PC-9 (cell line): ENCODE measurements at regions not wholly inside any gene's neighbourhood (a gene's known extent, or its start where the extent isn't known, plus 50 kb on each side); places are given as distances from the start of the nearest gene placed in this dataset.

Experiments
- BruUV-seq: library from RNA; stranded (reverse); fragments of 400-500 nt; replicated peaks from 2 replicates; lab custom pipeline; 2021; lab: Mats Ljungman, UMichigan
- CTCF ChIA-PET: fragments of 300-600 bp; sonication (Branson Sonifier 250); formaldehyde crosslinking; loops from one replicate; lab custom pipeline; 2022; ENCODE audit warnings: antibody characterized with exemption; lab: Charles Lee
- POLR2A ChIA-PET: fragments of 300-600 bp; sonication (Branson Sonifier 250); formaldehyde crosslinking; loops from one replicate; lab custom pipeline; 2022; ENCODE audit warnings: antibody characterized with exemption; ENCODE audit not compliant: unreplicated experiment; lab: Charles Lee
- DNase-seq, 2 experiments: peaks; one replicate each; pipeline versions ENCODE4 v3.0.0 to v3.0.0-alpha.2; 2015 to 2022; ENCODE audit warnings: mixed read lengths in 1 of 2
- H2AFZ ChIP-seq: fragments of 200-600 bp; sonication (generic); 2 replicates; pipeline ENCODE4 v1.8.1; 2017; ENCODE audit warnings: antibody characterized with exemption
- H3F3A ChIP-seq: fragments of 200-600 bp; sonication (generic); 2 replicates; pipeline ENCODE4 v1.8.1; 2017; ENCODE audit warnings: antibody characterized with exemption, mild to moderate bottlenecking, low read depth; ENCODE audit not compliant: insufficient read depth
- H3K27ac ChIP-seq: fragments of 200-600 bp; sonication (generic); 2 replicates; pipeline ENCODE4 v1.6.1; 2016; ENCODE audit warnings: mixed run types
- H3K27me3 ChIP-seq: fragments of 200-600 bp; sonication (generic); 2 replicates; pipeline ENCODE4 v1.6.1; 2016; ENCODE audit warnings: low read depth, mixed run types; ENCODE audit not compliant: insufficient read depth
- H3K36me3 ChIP-seq: fragments of 200-600 bp; sonication (generic); 2 replicates; pipeline ENCODE4 v1.6.1; 2016; ENCODE audit warnings: low read depth, mixed run types
- H3K4me1 ChIP-seq: fragments of 200-600 bp; sonication (generic); replicated peaks from 2 replicates; pipeline ENCODE4 v1.6.1; 2016; ENCODE audit warnings: mixed run types; ENCODE audit not compliant: insufficient read depth
- H3K4me2 ChIP-seq: fragments of 200-600 bp; sonication (generic); 2 replicates; pipeline ENCODE4 v1.6.1; 2017; ENCODE audit warnings: mixed run types
- H3K4me3 ChIP-seq: fragments of 200-600 bp; sonication (generic); 2 replicates; pipeline ENCODE4 v1.6.1; 2016; ENCODE audit warnings: mixed run types
- H3K79me2 ChIP-seq: fragments of 200-600 bp; sonication (generic); 2 replicates; pipeline ENCODE4 v1.6.1; 2017; ENCODE audit warnings: low read depth, mixed run types
- H3K9me2 ChIP-seq: fragments of 200-600 bp; sonication (generic); 2 replicates; pipeline ENCODE4 v1.8.1; 2017; ENCODE audit warnings: mild to moderate bottlenecking; ENCODE audit not compliant: insufficient read depth
- H3K9me3 ChIP-seq: fragments of 200-600 bp; sonication (generic); 2 replicates; pipeline ENCODE4 v1.8.1; 2016; ENCODE audit warnings: low read depth; ENCODE audit not compliant: insufficient read depth
- H4K20me1 ChIP-seq: fragments of 200-600 bp; sonication (generic); 2 replicates; pipeline ENCODE4 v1.8.1; 2017; ENCODE audit not compliant: insufficient read depth
- EZH2 ChIP-seq: fragments of 200-600 bp; sonication (generic); IDR thresholded peaks from 2 replicates; pipeline ENCODE4 v1.8.0; 2017; ENCODE audit warnings: antibody characterized with exemption, low read depth
- intact Hi-C: fragments of 100-400 bp; cut with micrococcal nuclease; formaldehyde crosslinking; loops from one replicate; pipeline ENCODE4 v1.10.0; 2022; ENCODE audit not compliant: unreplicated experiment
- TF ChIP-seq, protein P1 (sequence below): fragments of 200-600 bp; sonication (generic); conservative IDR thresholded peaks from 2 replicates; pipeline ENCODE4 v1.6.1; 2017; ENCODE audit warnings: mixed run types, antibody characterized with exemption, mild to moderate bottlenecking, moderate library complexity

DNA sequence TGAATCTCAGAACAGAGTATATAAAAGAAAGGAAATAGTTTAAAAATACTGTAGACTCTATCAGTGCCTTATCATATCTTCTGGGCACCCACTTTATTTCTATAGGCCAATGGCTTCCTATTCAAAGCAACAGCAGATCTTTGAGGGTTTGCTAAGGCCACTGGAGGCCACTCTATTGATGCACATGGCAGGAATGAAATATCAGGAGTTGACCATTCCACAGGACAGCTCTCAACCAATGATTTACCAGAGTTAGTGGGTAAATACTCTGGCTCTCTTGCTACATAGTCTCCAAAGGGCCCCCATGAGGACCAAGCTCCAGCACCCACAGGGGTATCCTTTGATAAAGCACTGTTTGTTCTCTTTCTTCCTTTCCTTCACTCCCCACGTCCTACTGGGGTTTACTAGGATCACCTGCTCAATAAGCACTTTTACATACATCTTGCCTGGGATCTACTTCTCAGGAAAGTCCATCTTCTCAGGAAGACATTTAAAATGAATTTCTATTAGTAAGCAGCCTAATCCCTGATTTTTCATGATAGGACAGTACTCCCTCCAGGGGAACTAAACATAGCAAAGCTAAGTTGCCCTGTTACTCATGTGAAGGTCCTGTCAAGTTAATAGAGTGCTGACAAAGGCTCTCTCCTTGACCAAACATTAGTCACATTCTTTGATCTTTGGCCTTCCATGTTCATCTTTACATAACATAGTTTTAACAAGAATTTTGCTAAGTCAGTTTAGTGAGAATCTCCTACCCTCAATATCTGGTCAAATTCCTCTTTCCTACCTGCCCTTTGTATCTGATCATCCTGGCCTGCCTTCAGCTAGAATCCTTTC lies 459.7 kb downstream of the GRXCR1 start:
- ChIA-PET POLR2A (no interaction called here), CTCF (no interaction called here)
- TF ChIP-seq, protein P1, sequence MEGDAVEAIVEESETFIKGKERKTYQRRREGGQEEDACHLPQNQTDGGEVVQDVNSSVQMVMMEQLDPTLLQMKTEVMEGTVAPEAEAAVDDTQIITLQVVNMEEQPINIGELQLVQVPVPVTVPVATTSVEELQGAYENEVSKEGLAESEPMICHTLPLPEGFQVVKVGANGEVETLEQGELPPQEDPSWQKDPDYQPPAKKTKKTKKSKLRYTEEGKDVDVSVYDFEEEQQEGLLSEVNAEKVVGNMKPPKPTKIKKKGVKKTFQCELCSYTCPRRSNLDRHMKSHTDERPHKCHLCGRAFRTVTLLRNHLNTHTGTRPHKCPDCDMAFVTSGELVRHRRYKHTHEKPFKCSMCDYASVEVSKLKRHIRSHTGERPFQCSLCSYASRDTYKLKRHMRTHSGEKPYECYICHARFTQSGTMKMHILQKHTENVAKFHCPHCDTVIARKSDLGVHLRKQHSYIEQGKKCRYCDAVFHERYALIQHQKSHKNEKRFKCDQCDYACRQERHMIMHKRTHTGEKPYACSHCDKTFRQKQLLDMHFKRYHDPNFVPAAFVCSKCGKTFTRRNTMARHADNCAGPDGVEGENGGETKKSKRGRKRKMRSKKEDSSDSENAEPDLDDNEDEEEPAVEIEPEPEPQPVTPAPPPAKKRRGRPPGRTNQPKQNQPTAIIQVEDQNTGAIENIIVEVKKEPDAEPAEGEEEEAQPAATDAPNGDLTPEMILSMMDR: no peak
- no peak for TF ChIP-seq EZH2
- no TSS peak for BruUV-seq
- Histone ChIP-seq H3K79me2 (no peaks in the 10 kb centered on the region), H4K20me1 (no peaks in the 10 kb centered on the region), H3K27ac (no peak overlapping the region), H2AFZ (no peak overlapping the region), H3K27me3 (no peaks in the 10 kb centered on the region), H3K4me3 (no peak overlapping the region), H3K4me2 (no peak overlapping the region), H3K9me2 (no peaks in the 10 kb centered on the region), H3F3A (no peaks in the 10 kb centered on the region), H3K9me3 (no peaks in the 10 kb centered on the region; the same call in 1 of the 2 replicates), H3K4me1 (no peaks in the 10 kb centered on the region), H3K36me3 (no peaks in the 10 kb centered on the region)
- intact Hi-C loops: no loop called here
- DNase-seq: no peak

DNA sequence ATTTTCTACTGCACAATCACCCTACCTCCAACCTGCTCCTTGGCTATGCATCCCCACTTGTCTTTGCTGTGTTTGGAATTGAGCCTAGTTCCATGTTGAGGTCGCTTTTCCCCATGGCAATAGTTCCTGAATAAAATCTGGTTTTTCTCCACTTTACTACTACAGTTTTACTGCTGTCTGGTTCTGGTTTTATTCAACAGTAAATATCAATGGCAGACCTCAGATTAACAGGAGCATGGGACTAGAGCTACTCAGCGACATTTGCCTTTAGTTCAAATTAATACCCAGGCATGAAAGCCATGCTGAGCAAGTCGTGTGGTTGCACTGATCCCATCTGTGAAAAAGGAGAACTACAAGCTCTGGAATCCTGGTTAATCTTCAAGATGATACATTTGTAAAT lies 460.3 kb downstream of the GRXCR1 start:
- no peaks in the 10 kb centered on the region; the same call in 1 of the 2 replicates for H3K9me3 ChIP-seq
- H3F3A ChIP-seq: no peaks in the 10 kb centered on the region
- H4K20me1 ChIP-seq: no peaks in the 10 kb centered on the region
- BruUV-seq: no TSS peak
- POLR2A ChIA-PET: no interaction called here
- TF ChIP-seq, protein P1: no peak
- TF ChIP-seq EZH2: no peak
- no peak overlapping the region for H3K4me3 ChIP-seq
- H2AFZ ChIP-seq: no peak overlapping the region
- CTCF ChIA-PET: no interaction called here
- intact Hi-C loops: no loop called here
- H3K9me2 ChIP-seq: no peaks in the 10 kb centered on the region
- no peaks in the 10 kb centered on the region for H3K27me3 ChIP-seq
- no peaks in the 10 kb centered on the region for H3K36me3 ChIP-seq
- H3K4me2 ChIP-seq: no peak overlapping the region
- H3K79me2 ChIP-seq: no peaks in the 10 kb centered on the region
- DNase-seq: no peak
- no peak overlapping the region for H3K27ac ChIP-seq
- no peaks in the 10 kb centered on the region for H3K4me1 ChIP-seq

DNA sequence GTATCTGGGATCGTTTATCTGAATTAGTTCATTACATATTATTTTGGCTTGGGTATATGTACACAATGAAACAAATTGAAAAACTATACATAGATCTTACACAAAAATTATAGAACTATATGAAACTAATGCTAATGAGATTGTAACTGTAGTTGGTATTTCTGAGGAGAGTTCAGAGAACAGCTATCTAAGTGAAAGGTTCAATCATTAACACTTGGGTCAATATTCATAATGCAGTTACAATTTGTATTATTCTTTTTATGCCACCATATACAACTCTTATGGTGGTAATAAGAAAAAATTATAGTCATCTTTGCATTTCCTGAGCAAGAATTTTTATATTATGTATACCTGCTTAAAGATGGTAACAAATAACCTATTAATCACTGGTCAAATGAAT lies 461.0 kb downstream of the GRXCR1 start:
- Histone ChIP-seq H4K20me1 (no peaks in the 10 kb centered on the region), H3K4me1 (no peaks in the 10 kb centered on the region), H3K4me3 (no peak overlapping the region), H3K27me3 (no peaks in the 10 kb centered on the region), H3K36me3 (no peaks in the 10 kb centered on the region), H3K9me2 (no peaks in the 10 kb centered on the region), H3K9me3 (no peaks in the 10 kb centered on the region; the same call in 1 of the 2 replicates), H2AFZ (no peak overlapping the region), H3K79me2 (no peaks in the 10 kb centered on the region), H3F3A (no peaks in the 10 kb centered on the region), H3K4me2 (no peak overlapping the region), H3K27ac (no peak overlapping the region)
- ChIA-PET POLR2A (no interaction called here), CTCF (no interaction called here)
- intact Hi-C loops: no loop called here
- no TSS peak for BruUV-seq
- TF ChIP-seq, protein P1: no peak
- no peak for TF ChIP-seq EZH2
- DNase-seq: no peak
